ENCODE measurements at regions not wholly inside any gene's neighbourhood (a gene's known extent, or its start where the extent isn't known, plus 50 kb on each side); places are given as distances from the start of the nearest gene placed in this dataset.
"Not testable (repeated sequence)": the region's sequence is repeated elsewhere in the genome, so short reads cannot be mapped to it uniquely, and the experiment has no call there.

DNA sequence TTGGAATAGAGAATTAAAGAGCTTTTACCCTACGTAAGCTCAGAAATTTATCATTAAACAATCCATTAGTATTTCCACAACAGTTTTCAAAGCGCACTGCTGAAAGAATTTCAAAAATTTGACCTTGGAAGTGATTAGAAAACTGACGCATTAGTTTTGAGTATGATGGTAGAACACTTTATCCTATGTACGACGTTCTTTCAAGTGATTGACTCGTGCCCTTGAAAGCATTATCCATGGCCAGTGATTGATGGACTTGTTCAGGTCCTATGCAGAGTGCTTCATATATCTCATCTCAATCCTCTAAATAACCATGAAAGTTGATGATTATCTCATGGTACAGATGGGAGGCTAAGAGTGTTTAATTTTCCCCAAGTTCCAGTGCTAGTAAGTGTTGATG lies 697.2 kb downstream of the USP25 start:
- no peak for DNase-seq

- DNase-seq: no peak
These were observed 697.9 kb downstream of the USP25 start for GRCh38 chr21:16427587-16428087.

GRCh38 chr21:16437586-16437985 lies 707.8 kb downstream of the USP25 start:
- no peak for DNase-seq

DNA sequence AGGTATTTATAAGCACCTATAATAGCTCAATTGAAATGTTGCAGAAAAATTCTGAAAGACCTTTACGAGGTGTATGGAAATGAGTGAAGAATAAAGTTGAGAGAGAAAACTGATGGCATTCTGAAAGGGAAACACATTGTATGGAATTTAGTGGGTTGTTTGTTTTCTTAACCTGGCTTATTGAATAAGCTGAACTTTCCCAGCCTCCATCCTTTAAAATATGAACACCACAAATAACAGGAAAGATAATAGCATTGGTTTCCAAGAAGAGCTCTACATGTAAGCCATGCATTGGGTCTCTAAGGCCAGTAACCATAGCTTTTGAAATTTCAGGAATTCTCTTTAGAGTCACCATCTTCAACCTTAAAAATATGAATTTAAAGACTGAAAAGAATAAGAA lies 709.0 kb downstream of the USP25 start:
- DNase-seq: no peak

DNA sequence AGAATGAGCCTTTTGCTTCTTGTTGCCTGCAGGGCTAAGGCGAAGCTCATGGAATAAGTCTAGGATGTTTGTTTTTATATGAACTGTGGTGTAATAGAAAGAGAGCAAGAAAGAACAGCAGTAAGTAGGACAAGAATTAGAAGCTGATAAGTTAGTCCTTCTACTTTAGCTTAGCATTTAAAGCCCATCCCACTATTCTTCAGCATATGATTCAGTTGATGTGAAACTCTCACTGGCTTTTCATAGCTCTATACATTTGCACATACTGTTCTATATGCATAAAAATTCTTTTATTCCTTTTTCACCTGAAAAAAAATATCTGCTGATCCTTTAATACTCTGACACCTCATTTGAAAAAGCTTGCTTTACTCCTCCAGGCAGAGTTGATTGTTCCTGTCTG lies 712.0 kb downstream of the USP25 start:
- DNase-seq: no peak

- no peak for DNase-seq
These were observed 724.6 kb downstream of the USP25 start for GRCh38 chr21:16454399-16454798.

GRCh38 chr21:16455526-16455925 lies 725.7 kb downstream of the USP25 start:
- DNase-seq: no peak

DNA sequence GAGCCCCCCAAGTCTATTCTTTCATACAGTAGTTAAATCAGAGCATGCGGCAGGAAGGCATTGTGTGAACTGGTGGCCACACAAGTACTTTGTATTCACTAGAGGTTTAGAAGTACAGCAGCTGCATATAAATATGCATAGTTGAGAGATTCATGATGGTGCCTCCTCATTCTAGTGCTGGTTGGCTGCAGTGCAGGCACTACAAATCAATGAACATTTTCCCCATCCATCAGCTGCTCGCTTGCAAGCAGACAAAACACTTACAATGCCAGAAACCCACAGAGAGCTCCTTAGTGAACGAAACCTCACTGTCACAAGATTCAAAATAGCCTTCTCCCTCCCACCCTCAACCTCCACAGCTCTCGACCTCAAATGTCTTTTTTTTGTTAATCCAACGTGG lies 726.2 kb downstream of the USP25 start:
- no peak for DNase-seq

GRCh38 chr21:16457498-16457897 lies 727.7 kb downstream of the USP25 start:
- no peak for DNase-seq

DNA sequence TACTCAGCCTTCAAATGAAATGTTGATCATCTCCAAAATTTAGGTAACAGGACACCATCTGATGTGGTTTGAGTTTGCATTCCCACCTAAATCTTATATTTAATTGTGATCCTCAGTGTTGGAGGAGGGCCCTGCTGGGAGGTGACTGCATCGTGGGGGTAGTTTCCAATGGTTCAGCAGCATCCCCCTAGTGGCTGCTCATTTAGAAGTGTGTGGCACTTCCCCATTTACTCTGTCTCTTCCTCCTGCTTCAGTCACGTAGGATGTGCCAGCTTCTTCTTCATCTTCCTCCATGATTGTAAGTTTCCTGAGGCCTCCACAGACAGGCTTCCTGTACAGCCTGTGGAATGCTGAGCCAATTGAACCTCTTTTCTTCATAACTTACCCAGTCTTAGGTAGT lies 731.2 kb downstream of the USP25 start:
- no peak for DNase-seq

GRCh38 chr21:16464211-16464889 lies 734.6 kb downstream of the USP25 start:
- not testable (repeated sequence) for DNase-seq

GRCh38 chr21:16468184-16468583 lies 738.4 kb downstream of the USP25 start:
- DNase-seq: no peak

DNA sequence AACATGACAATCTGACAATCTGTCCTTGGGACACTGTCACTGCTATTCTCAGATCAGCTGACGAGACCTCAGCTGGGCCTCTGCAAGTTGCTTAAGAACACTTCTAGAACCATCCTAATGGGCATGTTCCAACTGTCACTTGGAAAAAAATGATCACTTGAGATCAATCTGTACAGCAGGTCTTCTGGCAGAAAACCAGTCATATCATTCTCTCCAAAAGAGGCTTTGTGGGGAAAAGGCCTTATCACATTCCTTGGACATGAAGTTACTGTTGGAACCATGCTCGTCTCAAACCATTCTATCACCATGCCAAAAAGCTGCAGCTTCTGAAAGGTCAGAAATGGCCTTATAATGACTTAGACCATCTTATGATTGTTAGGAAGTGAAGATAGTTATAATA lies 744.2 kb downstream of the USP25 start:
- no peak for DNase-seq

GRCh38 chr21:16476056-16476825 lies 746.5 kb downstream of the USP25 start:
- no peak for DNase-seq

GRCh38 chr21:16488042-16488441 lies 758.3 kb downstream of the USP25 start:
- DNase-seq: no peak

DNA sequence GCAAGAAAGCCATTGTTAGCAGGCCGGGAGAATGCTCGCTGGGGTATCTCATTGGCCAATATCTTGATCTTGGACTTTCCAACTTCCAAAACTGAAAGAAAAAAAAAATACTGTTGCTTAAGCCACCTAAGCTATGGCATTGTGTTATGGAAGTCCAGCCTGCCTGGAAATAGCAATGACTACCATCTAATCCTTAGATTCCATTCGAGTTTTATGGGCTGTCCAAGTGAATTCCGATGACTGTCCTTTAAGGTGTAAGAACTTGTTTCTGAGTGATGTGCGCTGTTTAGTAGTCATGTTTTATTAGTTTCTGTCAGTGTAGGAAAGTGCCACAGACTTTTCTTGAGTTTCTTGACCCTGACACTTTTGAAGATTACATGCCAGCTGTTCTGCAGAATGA lies 762.6 kb downstream of the USP25 start:
- no peak for DNase-seq

GRCh38 chr21:16492892-16493291 lies 763.1 kb downstream of the USP25 start:
- no peak for DNase-seq

DNA sequence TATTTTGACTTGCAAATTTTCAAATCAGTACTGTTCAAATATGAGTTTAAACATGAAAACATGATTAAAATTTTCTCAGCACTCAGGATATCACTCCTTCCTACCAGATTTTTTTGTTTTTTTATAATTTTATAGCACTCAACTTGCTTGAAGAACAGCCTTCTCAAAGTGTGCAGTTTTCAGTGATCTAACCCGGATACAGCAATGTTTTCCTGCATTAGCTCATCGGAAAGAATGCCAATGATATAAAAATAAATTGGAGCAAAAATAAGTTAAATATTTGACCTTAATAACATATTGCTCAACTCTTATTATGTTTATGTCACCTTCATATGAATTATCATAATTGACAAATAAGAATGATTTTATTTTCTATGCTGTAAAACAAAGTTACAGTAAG lies 766.8 kb downstream of the USP25 start:
- no peak for DNase-seq

DNA sequence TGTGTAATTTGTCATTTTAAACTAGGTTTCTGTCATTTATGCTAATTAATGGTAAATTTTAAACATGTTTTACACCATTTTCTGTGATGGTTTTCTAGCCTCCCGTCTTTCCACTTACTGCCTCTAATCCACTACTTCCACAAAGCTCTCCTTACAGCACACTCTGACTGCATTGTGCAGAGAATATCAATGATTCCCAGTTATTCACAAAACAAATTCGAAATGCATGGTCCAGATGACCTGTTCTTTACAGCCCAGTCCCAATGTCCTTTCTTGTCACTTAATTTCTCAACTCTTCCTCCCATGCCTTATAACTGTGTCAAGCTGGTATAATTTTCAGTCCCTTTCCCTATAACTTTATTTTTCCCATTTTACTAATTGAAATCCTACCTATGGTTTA lies 770.5 kb downstream of the USP25 start:
- no peak for DNase-seq

DNA sequence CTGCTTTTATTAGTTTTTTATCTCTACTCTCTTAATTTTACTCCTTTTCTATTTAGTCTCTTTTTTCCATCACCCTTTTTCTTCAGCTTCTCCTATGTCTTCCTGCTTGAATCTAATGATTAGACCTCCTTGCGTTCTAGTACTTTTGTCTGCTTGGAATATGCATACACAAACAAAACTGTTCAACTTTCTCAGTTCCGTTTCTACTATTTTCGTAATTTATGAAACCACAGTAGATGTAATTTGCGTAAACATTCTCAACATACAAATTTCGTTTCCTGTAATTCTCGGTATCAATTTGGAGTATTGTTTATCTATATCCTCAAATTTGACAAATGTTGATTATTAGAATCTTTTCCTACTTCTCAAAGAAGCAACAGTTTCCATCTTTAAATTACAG lies 772.5 kb downstream of the USP25 start:
- DNase-seq: no peak

DNA sequence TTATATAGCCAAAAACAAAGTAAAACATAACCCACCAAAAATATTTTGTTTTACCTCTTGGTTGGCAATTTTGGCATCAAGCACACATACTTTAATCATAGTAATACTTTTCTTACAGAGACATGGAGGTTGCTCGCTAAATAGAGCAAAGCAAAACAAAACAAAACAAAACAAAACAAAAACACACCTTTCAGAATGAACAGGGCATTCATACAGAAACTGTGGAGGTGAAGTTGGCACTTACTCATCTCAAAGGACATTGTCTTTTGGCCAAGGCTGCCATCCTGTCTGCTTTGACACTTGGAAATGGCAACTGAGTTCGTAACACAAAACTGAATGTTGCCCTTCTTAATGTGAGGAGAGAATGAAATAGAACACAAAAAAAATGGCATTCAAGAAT lies 773.1 kb downstream of the USP25 start:
- no peak for DNase-seq

- DNase-seq: no peak
These were observed 774.5 kb downstream of the USP25 start for GRCh38 chr21:16504281-16504680.

DNA sequence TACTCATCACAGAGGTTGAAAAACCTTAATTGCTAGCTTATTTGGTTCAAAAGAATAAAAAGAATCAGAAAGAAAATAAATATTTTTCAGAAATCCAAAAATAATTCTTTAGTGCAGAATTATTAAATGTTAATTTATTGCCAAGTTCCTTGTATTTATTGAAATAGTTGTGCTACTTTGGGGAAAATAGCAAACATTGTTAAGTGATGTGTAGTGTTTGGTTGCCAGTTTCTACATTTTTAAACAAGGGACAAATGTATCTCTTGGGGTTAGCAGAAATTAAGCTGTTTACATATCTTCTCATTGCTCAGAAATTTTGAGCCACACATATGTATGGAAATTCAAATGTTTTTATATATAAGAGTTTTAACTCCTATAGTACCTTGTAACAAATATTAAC lies 775.0 kb downstream of the USP25 start:
- no peak for DNase-seq

DNA sequence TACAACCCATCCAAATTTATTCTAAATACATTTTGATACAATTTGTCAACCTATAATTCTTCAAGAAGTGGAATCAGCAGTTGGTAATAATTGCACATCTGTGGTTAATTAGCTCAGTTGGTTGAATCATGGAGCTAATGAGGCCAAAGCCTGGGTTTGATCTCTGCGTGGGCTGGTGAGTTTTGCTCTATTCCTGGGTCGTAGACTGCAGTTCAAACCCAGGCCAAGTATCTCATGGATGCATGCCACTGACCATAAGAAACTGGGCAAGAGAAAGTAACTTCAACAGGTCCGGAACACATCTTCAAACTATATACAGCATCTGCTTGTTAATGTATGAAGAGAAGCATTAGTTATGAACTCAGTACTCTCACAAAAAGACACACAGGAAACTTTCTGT lies 779.7 kb downstream of the USP25 start:
- no peak for DNase-seq

DNA sequence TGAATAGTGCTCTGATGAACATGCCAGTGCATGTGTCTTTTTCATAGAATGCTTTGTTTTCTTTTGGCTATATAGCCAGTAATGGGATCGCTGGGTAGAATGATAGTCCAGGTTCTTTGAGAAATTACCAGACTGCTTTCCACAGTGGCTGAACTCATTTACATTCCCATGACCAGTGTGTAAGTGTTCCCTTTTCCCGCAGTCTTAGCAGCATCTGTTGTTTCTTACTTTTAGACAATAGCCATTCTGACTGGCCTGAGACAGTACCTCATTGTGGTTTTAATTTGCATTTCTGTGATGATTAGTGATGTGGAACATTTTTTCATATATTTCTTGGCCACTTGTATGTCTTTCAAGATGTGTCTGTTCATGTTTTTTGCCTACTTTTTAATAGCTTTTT lies 784.5 kb downstream of the USP25 start:
- DNase-seq: no peak
